ENCODE measurements at regions not wholly inside any gene's neighbourhood (a gene's known extent, or its start where the extent isn't known, plus 50 kb on each side); places are given as distances from the start of the nearest gene placed in this dataset.

GRCh38 chr9:11722957-11723356, 970.2 kb upstream of the TYRP1 start:
- DNase-seq (ENCODE audit: extremely low spot score, unreplicated experiment): no peak
- Mint-ChIP-seq H3K4me3 (no peak overlapping the region), H3K27ac (no peak overlapping the region), H3K36me3 (no peaks in the 10 kb centered on the region), H3K4me1 (ENCODE audit: unreplicated experiment) (no peaks in the 10 kb centered on the region), H3K27me3 (no peaks in the 10 kb centered on the region), H3K9me3 (peaks cover 3% of the 10 kb centered on the region)
- no peak for TF ChIP-seq CTCF (conservative IDR thresholded peaks at IDR 0.05)

DNA sequence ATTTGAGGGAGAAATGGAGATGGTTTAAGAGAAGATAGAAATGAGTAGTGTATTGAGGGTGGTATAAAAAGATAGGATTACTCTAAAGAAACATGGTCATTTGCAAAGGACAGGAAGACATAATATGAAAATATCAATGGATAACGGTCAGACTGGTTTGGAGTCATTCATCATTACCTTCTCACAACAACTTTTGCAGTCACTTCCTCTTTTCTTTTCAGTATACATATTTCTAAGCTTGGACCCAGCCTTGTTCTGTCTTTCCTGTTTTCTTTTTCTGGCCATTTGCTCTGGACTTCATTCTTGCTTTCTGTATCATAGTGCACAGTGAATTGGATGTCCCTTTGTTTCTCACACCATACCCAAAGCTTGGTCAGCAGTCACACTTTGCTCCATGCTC, 966.5 kb upstream of the TYRP1 start:
- Mint-ChIP-seq H3K36me3 (no peaks in the 10 kb centered on the region), H3K27ac (no peak overlapping the region), H3K9me3 (peaks cover 3% of the 10 kb centered on the region), H3K27me3 (no peaks in the 10 kb centered on the region), H3K4me3 (no peak overlapping the region), H3K4me1 (ENCODE audit: unreplicated experiment) (no peaks in the 10 kb centered on the region)
- DNase-seq (ENCODE audit: extremely low spot score, unreplicated experiment): no peak
- no peak for TF ChIP-seq CTCF (conservative IDR thresholded peaks at IDR 0.05)

GRCh38 chr9:11735391-11735790, 957.8 kb upstream of the TYRP1 start:
- TF ChIP-seq CTCF (conservative IDR thresholded peaks at IDR 0.05): no peak
- Mint-ChIP-seq H3K9me3 (peaks cover 6% of the 10 kb centered on the region), H3K27ac (no peak overlapping the region), H3K36me3 (peaks cover 5% of the 10 kb centered on the region), H3K27me3 (no peaks in the 10 kb centered on the region), H3K4me3 (no peak overlapping the region), H3K4me1 (ENCODE audit: unreplicated experiment) (no peaks in the 10 kb centered on the region)
- DNase-seq (ENCODE audit: extremely low spot score, unreplicated experiment): no peak

DNA sequence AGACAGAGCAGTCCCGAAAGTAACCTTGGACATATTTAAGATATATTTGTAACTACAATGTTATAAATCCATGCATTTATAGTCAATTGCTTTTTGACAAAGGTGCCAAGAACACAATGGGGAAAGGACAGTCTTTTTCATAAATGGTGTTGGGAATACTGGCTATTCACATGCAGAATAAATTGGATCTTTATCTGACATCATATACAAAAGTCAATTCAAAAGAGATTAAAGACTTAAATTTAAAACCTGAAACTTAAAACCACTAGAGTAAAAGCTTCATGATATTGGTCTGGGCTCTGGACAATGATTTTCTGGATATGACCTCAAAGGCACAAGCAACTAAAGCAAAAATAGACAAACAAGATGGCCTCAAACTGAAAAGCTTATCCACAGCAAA, 950.7 kb upstream of the TYRP1 start:
- H3K9me3 Mint-ChIP-seq: no peaks in the 10 kb centered on the region
- no peaks in the 10 kb centered on the region for H3K27me3 Mint-ChIP-seq
- H3K27ac Mint-ChIP-seq: no peak overlapping the region
- no peak overlapping the region for H3K4me3 Mint-ChIP-seq
- no peak for DNase-seq (ENCODE audit: extremely low spot score, unreplicated experiment)
- TF ChIP-seq CTCF (conservative IDR thresholded peaks at IDR 0.05): no peak
- H3K4me1 Mint-ChIP-seq (ENCODE audit: unreplicated experiment): no peaks in the 10 kb centered on the region
- no peaks in the 10 kb centered on the region for H3K36me3 Mint-ChIP-seq

GRCh38 chr9:11743356-11743755, 949.8 kb upstream of the TYRP1 start:
- Mint-ChIP-seq H3K27me3 (no peaks in the 10 kb centered on the region), H3K9me3 (no peaks in the 10 kb centered on the region), H3K4me1 (ENCODE audit: unreplicated experiment) (no peaks in the 10 kb centered on the region), H3K4me3 (no peak overlapping the region), H3K36me3 (no peaks in the 10 kb centered on the region), H3K27ac (no peak overlapping the region)
- TF ChIP-seq CTCF (conservative IDR thresholded peaks at IDR 0.05): no peak
- no peak for DNase-seq (ENCODE audit: extremely low spot score, unreplicated experiment)

DNA sequence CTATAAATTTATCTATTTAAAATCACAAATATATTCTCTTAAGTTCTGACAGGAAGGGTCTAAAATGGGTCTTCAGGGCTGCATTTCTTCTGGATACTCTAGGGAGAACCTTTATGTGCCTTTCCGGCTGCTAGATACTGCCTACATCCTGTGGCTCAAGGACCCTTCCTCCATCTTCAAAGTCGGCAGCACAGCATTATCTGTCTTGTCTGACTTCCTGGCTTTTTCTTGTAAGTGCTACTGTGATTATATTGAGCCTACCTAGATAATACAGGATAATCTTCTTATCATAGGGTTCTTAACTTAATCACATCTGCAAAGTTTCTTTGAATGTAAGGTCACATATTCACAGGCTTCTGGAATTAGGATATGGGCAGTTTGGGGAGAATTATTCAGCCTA, 943.8 kb upstream of the TYRP1 start:
- no peaks in the 10 kb centered on the region for H3K36me3 Mint-ChIP-seq
- H3K27ac Mint-ChIP-seq: no peak overlapping the region
- DNase-seq (ENCODE audit: extremely low spot score, unreplicated experiment): no peak
- no peaks in the 10 kb centered on the region for H3K27me3 Mint-ChIP-seq
- no peak overlapping the region for H3K4me3 Mint-ChIP-seq
- H3K9me3 Mint-ChIP-seq: no peaks in the 10 kb centered on the region
- no peak for TF ChIP-seq CTCF (conservative IDR thresholded peaks at IDR 0.05)
- H3K4me1 Mint-ChIP-seq (ENCODE audit: unreplicated experiment): no peaks in the 10 kb centered on the region

All from type B pancreatic cell (in vitro differentiated cells).